HAP-1 (cell line): ENCODE measurements at regions not wholly inside any gene's neighbourhood (a gene's known extent, or its start where the extent isn't known, plus 50 kb on each side); places are given as distances from the start of the nearest gene placed in this dataset.

ENCODE experiments used
- DNase-seq, 2 experiments: peaks; one replicate each; pipeline ENCODE4 v3.0.0-alpha.2; 2016 to 2020; ENCODE audit warnings: low spot score in 2 of 2
- H3K27me3 ChIP-seq: fragments of 250-450 bp; sonication (Bioruptor Pico); 2 replicates; pipeline ENCODE4 v1.5.1; 2020; ENCODE audit warnings: low read depth, mild to moderate bottlenecking, moderate library complexity
- H3K36me3 ChIP-seq: fragments of 250-450 bp; sonication (Bioruptor Pico); replicated peaks from 2 replicates; pipeline ENCODE4 v1.5.1; 2020; ENCODE audit warnings: mild to moderate bottlenecking
- H3K4me1 ChIP-seq: fragments of 250-450 bp; sonication (Bioruptor Pico); 2 replicates; pipeline ENCODE4 v1.5.1; 2020; ENCODE audit warnings: mild to moderate bottlenecking
- H3K4me3 ChIP-seq: fragments of 250-450 bp; sonication (Bioruptor Pico); 2 replicates; pipeline ENCODE4 v1.5.1; 2020; ENCODE audit warnings: mild to moderate bottlenecking, moderate library complexity
- H3K9me3 ChIP-seq: fragments of 250-450 bp; sonication (Bioruptor Pico); 2 replicates; pipeline ENCODE4 v1.5.1; 2020; ENCODE audit warnings: mild to moderate bottlenecking, moderate library complexity
- in situ Hi-C: fragments of 300-500 bp; cut with MboI; formaldehyde crosslinking; loops from 3 replicates; pipeline ENCODE4 v1.14.3; 2020; ENCODE audit warnings: low sequenced_read_pairs, inconsistent platforms, mixed read lengths

DNA sequence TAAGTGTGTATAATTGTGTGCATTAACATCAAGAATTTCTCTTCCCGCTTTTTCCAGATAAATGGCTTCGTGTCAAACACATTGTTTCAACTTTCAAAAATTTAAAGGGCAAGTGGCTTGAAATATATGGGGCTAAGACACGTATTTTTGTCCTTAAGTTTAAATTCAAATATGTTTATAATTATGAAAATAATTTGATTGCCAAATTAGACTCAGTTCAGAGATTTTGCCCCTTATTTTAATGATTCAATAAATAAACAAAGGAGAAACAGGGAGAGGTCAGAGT is 1159.2 kb upstream of the MIR17HG start:
- Histone ChIP-seq H3K36me3 (no peaks in the 10 kb centered on the region), H3K27me3 (no peaks in the 10 kb centered on the region), H3K4me1 (no peaks in the 10 kb centered on the region), H3K4me3 (no peak overlapping the region), H3K9me3 (no peaks in the 10 kb centered on the region)
- DNase-seq, result no peak
- in situ Hi-C loops, result no loop called here

DNA sequence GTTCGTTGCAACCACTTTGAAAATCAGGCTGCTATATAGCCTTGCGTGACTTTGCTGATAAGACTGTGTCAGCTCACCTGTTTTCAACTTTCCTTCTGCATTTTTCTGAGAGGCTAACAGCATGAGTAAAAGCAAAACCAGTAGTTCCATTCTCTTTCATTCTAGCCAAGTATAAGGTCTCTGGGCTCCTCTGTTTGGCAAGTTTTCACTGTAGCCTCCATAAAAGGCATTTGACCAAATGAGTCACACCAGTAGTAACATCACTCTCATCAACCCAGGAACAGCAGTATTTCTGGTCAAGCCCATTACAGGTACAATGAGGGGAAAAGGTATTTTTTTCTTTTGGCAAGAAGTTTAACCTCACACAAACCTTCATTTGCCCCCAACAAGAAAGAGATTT is 1149.8 kb upstream of the MIR17HG start:
- in situ Hi-C loops, result no loop called here
- H3K9me3 ChIP-seq, result no peaks in the 10 kb centered on the region
- H3K27me3 ChIP-seq, result no peaks in the 10 kb centered on the region
- no peak for DNase-seq
- H3K4me1 ChIP-seq, result no peaks in the 10 kb centered on the region
- H3K4me3 ChIP-seq, result no peak overlapping the region
- H3K36me3 ChIP-seq, result no peaks in the 10 kb centered on the region

GRCh38 chr13:90201202-90201601 is 1146.3 kb upstream of the MIR17HG start:
- in situ Hi-C loops, result no loop called here
- Histone ChIP-seq H3K36me3 (no peaks in the 10 kb centered on the region), H3K4me1 (no peaks in the 10 kb centered on the region), H3K27me3 (no peaks in the 10 kb centered on the region), H3K4me3 (no peak overlapping the region), H3K9me3 (no peaks in the 10 kb centered on the region)
- no peak for DNase-seq

GRCh38 chr13:90201676-90202460 is 1145.6 kb upstream of the MIR17HG start:
- in situ Hi-C loops, result no loop called here
- H3K4me3 ChIP-seq, result no peak overlapping the region
- H3K36me3 ChIP-seq, result no peaks in the 10 kb centered on the region
- H3K27me3 ChIP-seq, result no peaks in the 10 kb centered on the region
- no peaks in the 10 kb centered on the region for H3K4me1 ChIP-seq
- DNase-seq, result no peak
- no peaks in the 10 kb centered on the region for H3K9me3 ChIP-seq

DNA sequence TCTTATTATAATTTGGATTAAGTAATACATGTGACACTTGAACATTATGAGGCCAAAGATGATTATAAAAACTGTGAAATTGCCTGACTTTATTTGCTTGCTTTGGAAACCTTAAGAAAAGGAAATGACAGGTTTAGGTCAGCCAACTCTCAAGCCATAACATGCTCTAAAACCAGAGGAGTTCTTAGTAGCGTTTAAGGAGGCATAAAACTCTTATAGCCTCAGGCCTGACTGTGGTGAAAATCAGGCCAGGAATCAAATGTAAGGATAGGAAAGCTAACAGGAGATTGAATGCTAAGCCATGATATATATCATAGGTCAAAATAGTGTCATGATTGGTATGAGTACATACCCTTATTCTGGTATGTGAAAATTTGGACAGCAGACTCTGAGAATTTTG is 1142.4 kb upstream of the MIR17HG start:
- Histone ChIP-seq H3K36me3 (no peaks in the 10 kb centered on the region), H3K4me1 (no peaks in the 10 kb centered on the region), H3K9me3 (no peaks in the 10 kb centered on the region), H3K27me3 (no peaks in the 10 kb centered on the region), H3K4me3 (no peak overlapping the region)
- no peak for DNase-seq
- in situ Hi-C loops, result no loop called here

- Histone ChIP-seq H3K4me3 (no peak overlapping the region), H3K36me3 (no peaks in the 10 kb centered on the region), H3K27me3 (no peaks in the 10 kb centered on the region), H3K9me3 (no peaks in the 10 kb centered on the region), H3K4me1 (no peaks in the 10 kb centered on the region)
- no peak for DNase-seq
- in situ Hi-C loops, result no loop called here
These were observed 1141.6 kb upstream of the MIR17HG start for GRCh38 chr13:90205911-90206310.

- no peaks in the 10 kb centered on the region for H3K9me3 ChIP-seq
- no peak for DNase-seq
- in situ Hi-C loops, result no loop called here
- no peak overlapping the region for H3K4me3 ChIP-seq
- H3K27me3 ChIP-seq, result no peaks in the 10 kb centered on the region
- H3K36me3 ChIP-seq, result no peaks in the 10 kb centered on the region
- H3K4me1 ChIP-seq, result no peaks in the 10 kb centered on the region
These were observed 1130.2 kb upstream of the MIR17HG start for GRCh38 chr13:90217275-90217674.

DNA sequence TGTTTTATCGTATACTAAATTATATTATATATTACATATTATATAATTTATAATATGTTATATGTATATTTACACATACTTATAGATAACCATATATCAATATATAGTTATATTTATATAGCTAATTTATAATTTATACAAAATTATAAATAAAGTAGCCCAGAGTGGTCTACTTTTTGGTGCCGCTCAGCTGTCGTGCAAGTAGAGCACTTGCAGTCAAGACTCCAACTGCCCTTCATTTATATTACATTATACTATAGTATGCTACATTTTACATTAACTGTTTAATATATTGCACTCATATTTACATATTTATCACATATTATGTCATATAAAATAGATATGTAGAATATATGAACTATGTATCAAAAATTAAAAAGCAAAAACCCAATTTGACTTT is 1124.7 kb upstream of the MIR17HG start:
- no peak for DNase-seq
- no peak overlapping the region for H3K4me3 ChIP-seq
- in situ Hi-C loops, result no loop called here
- H3K9me3 ChIP-seq, result no peaks in the 10 kb centered on the region
- no peaks in the 10 kb centered on the region for H3K27me3 ChIP-seq
- H3K4me1 ChIP-seq, result no peaks in the 10 kb centered on the region
- H3K36me3 ChIP-seq, result no peaks in the 10 kb centered on the region

DNA sequence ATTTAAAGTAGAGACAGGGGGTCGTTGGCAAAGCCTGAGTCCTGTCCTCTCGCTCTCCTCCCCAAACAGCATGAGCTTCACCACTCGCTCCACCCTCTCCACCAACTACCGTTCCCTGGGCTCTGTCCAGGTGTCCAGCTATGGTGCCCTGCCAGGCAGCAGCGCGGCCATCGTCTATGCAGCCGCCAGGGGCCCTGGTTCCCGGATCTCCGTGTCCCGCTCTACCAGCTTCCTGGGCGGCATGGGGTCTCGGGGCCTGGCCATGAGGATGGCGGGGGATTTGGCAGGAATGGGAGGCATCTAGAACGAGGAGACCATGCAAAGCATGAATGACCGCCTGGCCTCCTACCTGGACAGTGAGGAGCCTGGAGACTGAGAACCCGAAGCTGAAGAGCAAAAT is 1117.2 kb upstream of the MIR17HG start:
- H3K9me3 ChIP-seq, result no peaks in the 10 kb centered on the region
- DNase-seq, result no peak
- H3K36me3 ChIP-seq, result no peaks in the 10 kb centered on the region
- in situ Hi-C loops, result no loop called here
- no peak overlapping the region for H3K4me3 ChIP-seq
- no peaks in the 10 kb centered on the region for H3K4me1 ChIP-seq
- no peaks in the 10 kb centered on the region for H3K27me3 ChIP-seq

GRCh38 chr13:90232291-90232690 is 1115.2 kb upstream of the MIR17HG start:
- no peak overlapping the region for H3K4me3 ChIP-seq
- DNase-seq, result no peak
- H3K9me3 ChIP-seq, result no peaks in the 10 kb centered on the region
- no peaks in the 10 kb centered on the region for H3K27me3 ChIP-seq
- in situ Hi-C loops, result no loop called here
- no peaks in the 10 kb centered on the region for H3K36me3 ChIP-seq
- H3K4me1 ChIP-seq, result no peaks in the 10 kb centered on the region

GRCh38 chr13:90233933-90234672 is 1113.4 kb upstream of the MIR17HG start:
- H3K4me3 ChIP-seq, result no peak overlapping the region
- no peaks in the 10 kb centered on the region for H3K4me1 ChIP-seq
- in situ Hi-C loops, result no loop called here
- no peaks in the 10 kb centered on the region for H3K27me3 ChIP-seq
- H3K9me3 ChIP-seq, result no peaks in the 10 kb centered on the region
- H3K36me3 ChIP-seq, result no peaks in the 10 kb centered on the region
- DNase-seq, result no peak

GRCh38 chr13:90237852-90238251 is 1109.6 kb upstream of the MIR17HG start:
- H3K36me3 ChIP-seq, result no peaks in the 10 kb centered on the region
- no peak for DNase-seq
- H3K9me3 ChIP-seq, result no peaks in the 10 kb centered on the region
- no peaks in the 10 kb centered on the region for H3K4me1 ChIP-seq
- H3K27me3 ChIP-seq, result no peaks in the 10 kb centered on the region
- in situ Hi-C loops, result no loop called here
- no peak overlapping the region for H3K4me3 ChIP-seq

- Histone ChIP-seq H3K4me1 (no peaks in the 10 kb centered on the region), H3K27me3 (no peaks in the 10 kb centered on the region), H3K4me3 (no peak overlapping the region), H3K9me3 (no peaks in the 10 kb centered on the region), H3K36me3 (no peaks in the 10 kb centered on the region)
- no peak for DNase-seq
- in situ Hi-C loops, result no loop called here
These were observed 1109.1 kb upstream of the MIR17HG start for GRCh38 chr13:90238413-90238812.

- H3K36me3 ChIP-seq, result no peaks in the 10 kb centered on the region
- no peak overlapping the region for H3K4me3 ChIP-seq
- DNase-seq, result no peak
- no peaks in the 10 kb centered on the region for H3K4me1 ChIP-seq
- in situ Hi-C loops, result no loop called here
- no peaks in the 10 kb centered on the region for H3K27me3 ChIP-seq
- no peaks in the 10 kb centered on the region for H3K9me3 ChIP-seq
These were observed 1108.4 kb upstream of the MIR17HG start for GRCh38 chr13:90239130-90239529.

DNA sequence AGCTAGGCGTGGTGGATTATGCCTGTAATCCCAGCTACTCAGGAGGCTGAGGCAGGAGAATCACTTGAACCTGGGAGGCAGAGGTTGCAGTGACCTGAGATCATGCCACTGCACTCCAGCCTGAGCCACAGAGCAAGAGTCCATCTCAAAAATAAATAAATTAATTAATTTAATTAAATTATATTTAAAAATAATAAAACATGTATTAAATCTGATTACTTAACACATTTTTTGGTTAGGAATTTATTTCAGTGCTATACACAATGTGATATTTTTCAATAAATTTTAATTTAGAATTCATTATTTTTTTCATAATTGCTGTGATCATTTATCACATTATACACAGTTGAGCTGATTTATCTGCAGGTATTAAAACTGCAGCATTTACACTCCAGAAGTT is 1101.5 kb upstream of the MIR17HG start:
- DNase-seq, result no peak
- in situ Hi-C loops, result no loop called here
- Histone ChIP-seq H3K4me3 (no peak overlapping the region), H3K27me3 (no peaks in the 10 kb centered on the region), H3K36me3 (no peaks in the 10 kb centered on the region), H3K4me1 (no peaks in the 10 kb centered on the region), H3K9me3 (no peaks in the 10 kb centered on the region)
